Activated CD8-positive, alpha-beta memory T cell treated with anti-CD3 and anti-CD28 coated beads for 36 hours (primary cell): ENCODE measurements at regions not wholly inside any gene's neighbourhood (a gene's known extent, or its start where the extent isn't known, plus 50 kb on each side); places are given as distances from the start of the nearest gene placed in this dataset.
"Not testable (repeated sequence)": the region's sequence is repeated elsewhere in the genome, so short reads cannot be mapped to it uniquely, and the experiment has no call there.

Experiments
- CTCF ChIA-PET: fragments of 350-600 bp; sonication (Branson Sonifier 250); formaldehyde crosslinking; loops from one replicate; lab custom pipeline; 2021; ENCODE audit warnings: antibody characterized with exemption; lab: Charles Lee
- POLR2A ChIA-PET: fragments of 350-600 bp; sonication (Branson Sonifier 250); formaldehyde crosslinking; loops from one replicate; lab custom pipeline; 2021; ENCODE audit warnings: antibody characterized with exemption; lab: Charles Lee

DNA sequence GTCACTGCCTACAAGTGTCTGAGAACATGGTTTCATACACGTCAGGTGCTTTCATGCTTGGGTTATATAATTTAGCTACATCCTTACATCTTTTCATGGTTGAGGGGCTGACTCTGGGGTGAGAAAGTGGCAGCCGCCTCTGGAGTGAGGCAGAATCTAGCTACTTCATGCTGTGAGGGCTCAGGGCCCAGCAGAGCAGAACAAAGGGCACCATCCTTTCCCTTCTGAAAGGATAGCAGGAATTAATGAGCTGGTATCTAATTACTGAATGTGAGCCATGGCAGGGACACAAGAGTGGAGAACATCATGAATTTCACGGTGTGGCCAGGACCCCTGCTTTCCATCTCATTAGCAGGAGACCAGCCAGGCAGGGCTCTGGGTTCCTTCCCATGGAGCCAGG lies 217.0 kb downstream of the ATP6V0E2 start:
- POLR2A ChIA-PET, CTCF ChIA-PET: not testable (repeated sequence)

DNA sequence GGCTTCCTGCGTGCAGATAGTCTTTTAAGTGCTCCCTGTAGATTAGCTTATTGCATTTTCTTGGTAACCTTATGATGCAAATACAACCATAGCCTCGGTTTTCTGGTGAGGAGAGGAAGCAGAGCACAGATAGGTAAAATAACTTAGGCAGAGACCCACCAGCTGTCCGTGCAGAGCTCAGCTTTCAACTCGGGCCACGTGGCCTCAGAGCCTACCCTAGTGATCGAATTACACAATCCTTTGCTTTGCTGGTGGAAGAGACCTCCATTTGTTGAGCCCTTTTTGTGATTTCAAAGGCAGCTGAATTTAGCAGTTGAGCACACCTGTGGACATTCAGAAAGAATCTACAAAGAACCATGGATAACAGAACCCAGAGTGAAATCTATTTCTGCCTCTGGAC lies 220.1 kb downstream of the ATP6V0E2 start:
- CTCF ChIA-PET, POLR2A ChIA-PET: not testable (repeated sequence)

DNA sequence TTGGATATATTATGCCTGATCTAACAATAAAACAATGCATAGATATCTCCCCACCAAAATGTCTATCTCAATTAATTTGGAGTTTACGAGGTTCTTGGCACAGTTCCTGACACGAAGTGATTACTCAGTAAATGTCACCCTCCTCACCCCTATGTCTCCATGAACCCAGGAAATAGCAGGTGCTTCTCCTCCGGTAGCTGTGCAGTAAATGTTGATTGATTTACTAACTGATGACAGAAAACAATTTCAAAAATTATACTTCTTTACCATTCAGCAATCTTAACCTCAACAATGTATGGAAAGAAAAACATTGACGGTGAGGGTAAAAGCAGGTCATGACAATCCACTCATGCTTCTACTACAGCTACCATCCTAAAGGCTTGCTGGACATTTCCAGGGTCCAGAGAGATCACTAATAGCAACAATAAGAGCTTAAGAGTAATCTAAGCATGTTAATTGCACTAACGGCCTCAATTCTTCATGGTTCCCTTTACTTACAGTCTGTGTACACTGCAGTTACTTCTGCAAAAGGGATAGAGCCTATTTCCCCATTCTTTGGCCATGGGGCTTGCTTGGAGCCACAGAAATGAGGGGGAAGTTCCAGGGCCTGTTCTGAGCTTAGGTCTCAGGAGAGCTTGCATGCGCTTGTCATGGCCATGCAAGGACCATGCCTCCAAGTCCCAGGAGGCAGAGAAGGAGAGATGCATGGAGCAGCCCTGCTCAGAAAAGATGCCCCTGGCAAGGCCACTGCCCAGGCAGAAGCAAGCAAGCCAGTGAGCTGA lies 222.6 kb downstream of the ATP6V0E2 start:
- POLR2A ChIA-PET, CTCF ChIA-PET: not testable (repeated sequence)

DNA sequence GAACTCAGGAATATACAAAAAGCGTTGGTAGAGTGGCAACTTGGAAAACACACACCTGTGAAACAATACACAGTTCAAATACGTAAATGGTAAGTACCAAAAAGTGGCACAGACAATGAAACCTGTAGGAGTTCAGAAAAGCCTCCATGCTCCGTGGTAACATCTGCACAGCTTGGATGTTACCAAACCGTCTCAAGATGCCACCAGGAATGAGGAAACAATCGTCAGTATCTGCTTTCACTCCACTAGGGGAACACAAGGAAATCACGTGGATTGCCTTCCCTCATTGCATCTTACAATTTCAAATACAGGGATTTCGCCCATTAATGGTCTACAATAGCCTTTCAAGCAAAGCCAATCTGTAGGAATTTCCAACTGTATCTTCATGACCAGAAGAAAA lies 224.6 kb upstream of the LRRC61 start:
- POLR2A ChIA-PET, CTCF ChIA-PET: not testable (repeated sequence)

DNA sequence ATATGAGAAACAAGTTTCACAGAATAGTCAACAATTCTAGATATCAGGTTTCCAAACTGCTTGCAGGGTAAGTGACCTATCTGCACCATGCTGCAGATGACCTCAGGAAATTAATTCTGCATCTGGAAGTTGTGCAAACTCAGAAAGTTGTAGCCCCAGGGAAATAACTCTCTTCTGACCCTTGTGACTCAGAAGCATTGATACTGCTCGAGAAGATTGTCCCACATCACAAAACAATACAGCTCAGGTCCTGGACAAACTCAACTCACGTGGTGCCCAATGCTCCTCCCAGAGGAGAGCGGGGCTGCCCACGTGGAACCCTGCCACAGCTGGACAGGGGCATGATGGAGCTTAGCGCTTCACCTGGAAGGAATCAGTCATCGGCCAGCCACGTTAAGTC lies 221.9 kb upstream of the LRRC61 start:
- CTCF ChIA-PET, POLR2A ChIA-PET: not testable (repeated sequence)

DNA sequence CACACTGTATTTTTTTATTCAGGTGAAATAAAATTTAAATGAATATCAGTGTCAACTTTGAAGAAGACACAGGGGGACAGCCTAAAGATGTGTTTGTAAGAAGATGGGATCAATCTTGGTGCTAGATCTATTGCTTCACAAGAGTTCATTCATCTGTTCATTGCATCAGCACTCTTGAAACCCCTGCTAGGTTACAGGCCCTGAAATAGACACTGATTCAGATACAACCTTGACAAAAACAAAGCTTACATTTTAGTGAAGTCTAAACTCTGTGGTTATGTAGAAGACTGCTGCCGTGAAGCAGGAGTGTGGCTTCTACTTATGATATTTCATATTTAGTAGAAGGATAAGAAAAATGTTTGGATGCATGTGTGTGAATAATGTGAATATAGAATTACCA lies 215.9 kb upstream of the LRRC61 start:
- CTCF ChIA-PET, POLR2A ChIA-PET: not testable (repeated sequence)

DNA sequence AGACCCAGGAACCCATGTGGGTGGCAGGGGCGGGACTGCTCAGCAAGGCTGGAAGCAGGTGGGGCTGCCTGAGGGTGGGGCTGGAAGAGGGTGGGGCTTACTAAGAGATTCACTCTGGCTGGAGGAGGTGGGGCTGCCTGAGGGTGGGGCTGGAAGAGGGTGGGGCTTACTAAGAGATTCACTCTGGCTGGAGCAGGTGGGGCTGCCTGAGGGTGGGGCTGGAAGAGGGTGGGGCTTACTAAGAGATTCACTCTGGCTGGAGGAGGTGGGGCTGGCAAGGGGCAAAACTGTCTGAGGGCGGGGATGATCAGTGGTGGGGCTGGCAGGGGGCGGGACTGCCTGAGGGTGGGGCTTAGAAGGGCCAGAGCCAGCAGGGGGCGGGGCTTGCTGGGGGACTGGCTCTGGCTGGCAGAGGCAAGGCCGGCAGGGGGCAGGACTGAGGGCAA lies 212.8 kb upstream of the LRRC61 start:
- POLR2A ChIA-PET, CTCF ChIA-PET: not testable (repeated sequence)

DNA sequence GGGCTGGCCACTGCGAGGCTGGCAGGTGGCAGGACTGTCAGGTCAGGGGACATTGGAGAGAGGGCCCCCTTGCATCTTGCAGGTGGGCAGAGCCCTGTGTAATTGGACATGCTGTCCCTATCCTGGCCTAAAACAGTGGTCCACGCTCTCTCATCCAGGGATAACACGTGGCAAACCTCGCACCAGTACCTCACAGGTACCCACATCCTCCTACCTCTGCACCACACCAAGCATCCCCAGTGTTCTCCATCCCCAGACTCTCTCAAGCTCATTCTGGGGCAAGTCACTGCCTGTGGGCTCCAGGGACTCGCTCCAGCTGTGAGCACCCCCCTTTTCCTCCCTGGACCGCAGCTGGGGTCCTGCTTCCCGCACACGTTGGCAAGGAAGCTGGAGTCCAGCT lies 212.3 kb upstream of the LRRC61 start:
- CTCF ChIA-PET, POLR2A ChIA-PET: not testable (repeated sequence)

DNA sequence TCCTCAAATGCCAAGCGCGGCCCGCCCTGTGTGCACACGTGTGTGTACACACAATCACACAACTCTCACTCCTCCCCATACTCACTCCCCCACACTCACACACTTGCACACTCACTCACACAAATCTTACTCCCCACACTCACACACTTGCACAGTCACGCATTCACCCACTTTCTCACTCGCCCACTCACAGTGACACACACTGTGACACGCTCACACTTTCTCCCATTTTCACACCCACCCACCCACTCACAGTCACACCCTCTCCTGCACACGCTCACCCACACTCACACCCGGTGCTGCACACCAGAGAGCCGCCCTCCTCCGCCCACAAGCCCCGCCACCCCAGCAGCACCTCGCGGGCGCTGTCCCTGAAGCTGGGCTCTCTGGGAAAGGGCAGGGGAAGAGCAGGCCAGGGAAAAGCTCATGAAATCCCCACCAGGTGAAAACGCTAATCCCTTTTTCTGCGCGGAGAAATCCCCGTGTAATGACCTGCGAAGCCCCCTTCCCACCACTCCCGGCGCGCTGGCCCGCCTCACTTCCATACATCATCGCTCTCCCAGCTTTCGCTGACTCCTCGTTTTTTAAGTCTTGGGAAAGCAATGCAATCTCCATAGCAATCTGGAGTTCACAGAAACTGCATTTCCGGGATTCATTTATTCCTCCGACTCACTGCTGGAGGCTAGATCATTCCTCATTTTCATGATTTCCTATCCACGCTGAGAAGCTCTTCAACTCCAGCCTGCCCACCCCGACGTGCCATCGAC lies 211.6 kb upstream of the LRRC61 start:
- POLR2A ChIA-PET, CTCF ChIA-PET: not testable (repeated sequence)

DNA sequence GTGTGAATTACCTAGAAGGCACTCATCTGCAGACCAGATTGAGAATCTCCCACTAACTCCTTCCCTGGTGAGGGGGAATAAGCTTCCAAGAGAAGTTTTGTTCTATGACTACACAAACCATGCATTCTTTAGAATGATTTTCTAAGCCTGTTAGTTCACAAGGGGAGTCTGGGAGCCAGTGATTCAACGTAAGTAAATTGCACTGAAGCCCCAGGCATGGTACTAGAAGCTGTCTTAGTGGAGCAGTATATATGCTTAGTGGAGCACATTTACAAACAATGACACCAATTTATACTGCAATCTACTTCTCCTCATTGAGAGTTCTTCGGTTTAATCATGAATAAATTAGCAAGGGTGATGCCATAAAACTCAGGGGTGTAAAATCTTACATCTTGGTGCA lies 209.9 kb upstream of the LRRC61 start:
- POLR2A ChIA-PET, CTCF ChIA-PET: not testable (repeated sequence)

DNA sequence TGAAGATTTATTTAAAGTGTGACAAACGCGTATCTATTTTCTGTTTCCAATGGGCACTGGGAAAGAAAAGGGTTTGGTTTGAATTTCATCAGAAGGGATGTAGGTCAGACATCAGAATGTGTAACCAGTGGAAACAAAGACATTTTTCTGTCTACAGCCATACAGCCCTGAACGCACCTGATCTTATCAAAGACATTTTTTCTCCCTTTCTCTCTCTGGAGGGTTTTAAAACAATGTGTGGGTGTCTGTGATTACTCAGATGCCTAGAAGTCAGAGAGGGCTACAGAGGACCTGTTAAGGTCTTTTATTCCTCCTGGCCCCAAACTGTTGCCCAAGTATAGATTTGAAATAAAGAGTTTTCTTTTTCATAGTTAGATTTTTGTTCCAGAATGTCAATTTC lies 208.6 kb upstream of the LRRC61 start:
- CTCF ChIA-PET, POLR2A ChIA-PET: not testable (repeated sequence)

DNA sequence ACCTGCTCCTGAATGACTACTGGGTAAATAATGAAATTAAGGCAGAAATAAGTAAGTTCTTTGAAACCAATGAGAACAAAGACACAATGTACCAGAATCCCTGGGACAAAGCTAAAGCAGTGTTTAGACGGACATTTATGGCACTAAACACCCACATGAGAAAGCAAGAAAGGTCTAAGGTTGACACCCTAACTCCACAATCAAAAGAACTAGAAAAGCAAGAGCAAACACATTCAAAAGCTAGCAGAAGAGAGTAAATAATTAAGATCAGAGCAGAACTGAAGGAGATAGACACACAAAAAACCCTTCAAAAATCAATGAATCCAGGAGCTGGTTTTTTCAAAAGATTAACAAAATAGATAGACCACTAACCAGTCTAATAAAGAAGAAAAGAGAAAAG lies 203.2 kb upstream of the LRRC61 start:
- CTCF ChIA-PET, POLR2A ChIA-PET: not testable (repeated sequence)

DNA sequence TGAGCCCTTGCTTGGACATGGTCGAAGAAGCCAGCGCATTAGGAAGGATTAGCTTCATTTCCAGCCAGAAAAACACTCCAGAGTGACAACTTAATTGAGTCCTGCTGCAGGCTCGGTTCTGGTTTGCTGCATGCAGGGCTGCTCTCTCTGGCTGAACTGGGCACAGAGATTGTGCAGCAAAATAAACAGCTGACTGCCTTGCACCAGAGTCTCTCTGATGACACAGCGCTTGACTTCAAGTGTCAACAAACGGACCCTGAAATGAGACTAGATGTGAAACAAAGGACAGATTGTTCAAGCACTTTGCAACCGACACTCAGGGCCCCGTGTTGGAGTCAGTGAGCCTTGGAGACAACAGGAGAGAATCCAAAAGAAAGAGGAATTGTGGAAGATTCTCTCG lies 197.3 kb upstream of the LRRC61 start:
- CTCF ChIA-PET, POLR2A ChIA-PET: not testable (repeated sequence)

DNA sequence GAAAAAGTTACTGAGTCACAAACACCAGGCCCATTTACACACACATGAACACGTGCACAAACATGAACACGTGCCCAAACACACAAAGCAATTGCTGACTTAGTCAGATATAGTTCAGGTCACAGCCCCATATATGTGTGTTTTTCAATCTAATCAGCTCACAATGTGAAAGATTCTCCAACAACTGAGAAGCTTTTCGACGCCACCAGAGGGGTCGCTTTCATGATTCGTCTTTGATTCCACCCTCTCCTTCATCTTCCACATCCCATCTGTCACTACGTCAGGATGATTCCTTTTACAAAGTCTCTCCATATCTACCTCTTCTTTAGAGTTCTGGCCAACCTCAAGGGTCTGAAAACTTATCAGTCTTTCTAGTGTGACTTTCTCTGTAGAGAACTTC lies 188.7 kb upstream of the LRRC61 start:
- CTCF ChIA-PET, POLR2A ChIA-PET: not testable (repeated sequence)

DNA sequence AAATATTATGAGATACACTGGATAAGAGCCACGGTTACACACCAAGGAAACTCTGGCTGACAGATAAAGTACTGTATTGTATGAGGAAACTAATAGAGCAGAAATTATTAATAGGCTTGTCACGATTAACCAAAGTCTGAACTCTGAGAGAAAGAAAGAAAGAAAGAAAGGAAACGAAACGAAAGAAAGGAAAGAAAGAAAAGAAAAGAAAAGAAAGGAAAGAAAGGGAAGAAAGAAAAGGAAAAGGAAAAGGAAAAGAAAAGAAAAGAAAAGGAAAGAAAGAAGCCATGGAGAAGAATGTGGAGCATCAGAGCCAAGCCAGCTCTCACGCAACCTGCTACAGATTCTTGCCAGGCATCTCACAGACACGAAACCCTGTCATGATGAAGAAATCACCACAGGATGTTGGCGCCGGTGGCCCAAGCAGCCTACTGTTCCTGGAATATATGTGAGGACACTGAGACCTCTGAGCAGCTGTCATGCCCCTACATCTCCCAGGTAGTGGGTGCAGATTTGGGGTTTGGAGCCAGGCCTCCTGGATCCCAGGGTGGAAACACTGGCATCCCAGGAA lies 187.4 kb upstream of the LRRC61 start:
- POLR2A ChIA-PET, CTCF ChIA-PET: not testable (repeated sequence)

DNA sequence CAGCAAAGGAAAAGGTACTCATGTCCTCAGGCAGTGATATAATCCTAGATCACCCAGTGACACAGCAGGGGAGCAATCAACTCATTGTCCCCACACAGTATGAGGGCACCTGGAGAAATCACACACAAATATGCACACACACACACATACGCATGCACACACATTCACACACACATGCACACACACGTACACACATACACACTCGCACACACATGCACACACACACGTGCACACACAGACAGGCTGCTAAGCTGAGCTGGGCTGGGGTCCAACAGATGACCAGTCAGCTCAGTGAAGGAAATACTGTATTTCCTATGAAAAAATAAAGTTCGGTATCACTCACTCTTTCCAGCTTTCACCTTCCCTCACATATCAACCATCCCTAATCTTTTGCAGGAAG lies 183.3 kb upstream of the LRRC61 start:
- CTCF ChIA-PET, POLR2A ChIA-PET: not testable (repeated sequence)

DNA sequence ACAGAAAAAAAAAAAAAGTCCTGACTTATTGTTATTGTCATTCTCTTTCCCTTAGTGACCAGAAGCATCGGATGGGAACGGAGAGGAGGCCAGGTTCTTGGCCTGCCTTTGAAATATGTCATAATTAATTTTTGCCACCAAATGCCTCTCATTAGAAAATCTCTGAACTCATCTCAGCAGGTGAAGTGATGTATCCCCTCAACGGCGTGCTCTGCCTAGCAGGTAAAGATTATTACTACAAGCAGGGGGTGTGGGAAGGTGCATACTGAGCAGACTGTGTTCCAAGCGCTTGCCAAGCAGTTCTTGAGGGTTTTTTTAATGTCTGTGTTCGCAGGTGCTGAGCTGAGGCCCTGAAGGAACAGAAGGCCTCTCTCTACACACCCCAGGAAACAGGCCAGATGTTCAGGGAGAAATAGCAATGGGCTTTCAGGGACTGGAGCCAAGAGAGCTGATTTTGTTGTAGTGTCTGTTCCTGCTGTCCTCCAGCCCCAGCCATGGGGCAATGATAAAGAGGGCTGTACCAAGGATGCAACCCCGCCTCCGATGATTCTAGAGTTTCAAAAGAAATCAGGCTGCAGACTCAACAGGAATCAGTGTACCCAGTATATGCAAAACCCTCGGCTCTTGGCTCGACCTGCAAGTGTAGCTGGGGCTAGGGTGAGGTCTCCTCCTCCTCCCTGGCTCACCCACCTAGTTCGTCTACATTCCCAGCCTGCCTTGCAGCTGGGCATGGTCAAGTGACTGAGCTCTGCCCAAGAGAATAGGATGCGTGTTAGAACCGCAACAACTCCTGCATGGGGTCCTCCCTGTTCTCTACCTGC lies 181.4 kb upstream of the LRRC61 start:
- CTCF ChIA-PET, POLR2A ChIA-PET: not testable (repeated sequence)

DNA sequence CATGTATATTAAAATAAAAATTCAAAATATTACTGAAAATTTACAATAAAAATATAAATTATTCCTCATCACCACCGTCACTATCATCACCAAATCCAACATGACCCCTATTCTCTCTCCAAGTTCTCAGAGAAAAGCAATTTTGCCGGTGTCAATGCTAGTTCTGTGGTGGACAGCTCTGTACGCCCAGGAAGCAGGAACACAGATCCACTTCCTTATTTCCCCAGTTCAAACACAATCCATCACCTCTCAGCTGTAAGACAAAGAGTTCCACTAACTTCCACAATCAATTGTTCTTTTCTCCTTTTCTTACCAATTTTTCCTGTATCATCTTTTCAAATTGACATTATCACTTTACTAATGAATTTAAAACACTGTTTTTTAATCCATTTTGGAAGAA lies 177.0 kb upstream of the LRRC61 start:
- POLR2A ChIA-PET, CTCF ChIA-PET: not testable (repeated sequence)

DNA sequence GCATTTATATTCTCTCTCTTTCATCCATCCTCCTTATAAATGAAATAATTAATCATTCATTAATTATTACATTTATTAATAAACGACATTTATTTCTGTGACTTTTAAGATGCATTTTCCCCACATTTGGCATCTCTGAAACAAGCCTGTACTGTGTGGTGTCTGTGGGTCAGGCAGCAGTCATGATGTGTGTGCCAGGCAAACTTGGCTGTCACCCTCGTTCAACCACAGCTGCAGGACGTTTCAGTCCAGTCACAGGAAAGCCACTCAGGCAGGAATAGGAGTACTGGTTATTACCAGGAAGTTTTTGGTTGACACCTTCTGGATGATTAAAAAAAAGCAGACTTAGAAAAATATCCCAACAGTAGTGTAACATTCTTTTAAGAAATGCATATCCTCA lies 175.6 kb upstream of the LRRC61 start:
- POLR2A ChIA-PET, CTCF ChIA-PET: not testable (repeated sequence)

DNA sequence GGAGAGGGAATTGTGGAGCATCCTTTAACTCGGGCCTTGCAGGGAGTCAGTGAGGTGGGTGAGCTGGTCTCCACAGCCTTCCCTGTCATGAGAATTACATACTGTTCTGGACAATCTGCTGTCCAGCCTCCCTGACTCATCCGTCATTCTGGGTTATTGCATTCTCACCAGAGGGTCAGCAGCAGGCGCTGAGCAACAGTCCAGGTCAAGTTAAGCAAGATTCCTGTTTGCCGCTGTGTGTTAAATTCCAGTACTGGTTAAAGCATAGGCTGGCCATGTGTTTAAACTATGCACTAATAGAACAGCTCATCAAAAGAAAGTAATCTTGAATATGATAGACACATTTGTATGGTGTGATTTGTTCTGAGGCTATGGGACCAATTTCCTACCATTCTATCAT lies 167.1 kb upstream of the LRRC61 start:
- POLR2A ChIA-PET: not testable (repeated sequence)

More for the DNA sequence above, 167.1 kb upstream of the LRRC61 start:
- CTCF ChIA-PET: not testable (repeated sequence)
